ENCODE measurements at regions not wholly inside any gene's neighbourhood (a gene's known extent, or its start where the extent isn't known, plus 50 kb on each side); places are given as distances from the start of the nearest gene placed in this dataset.

DNA sequence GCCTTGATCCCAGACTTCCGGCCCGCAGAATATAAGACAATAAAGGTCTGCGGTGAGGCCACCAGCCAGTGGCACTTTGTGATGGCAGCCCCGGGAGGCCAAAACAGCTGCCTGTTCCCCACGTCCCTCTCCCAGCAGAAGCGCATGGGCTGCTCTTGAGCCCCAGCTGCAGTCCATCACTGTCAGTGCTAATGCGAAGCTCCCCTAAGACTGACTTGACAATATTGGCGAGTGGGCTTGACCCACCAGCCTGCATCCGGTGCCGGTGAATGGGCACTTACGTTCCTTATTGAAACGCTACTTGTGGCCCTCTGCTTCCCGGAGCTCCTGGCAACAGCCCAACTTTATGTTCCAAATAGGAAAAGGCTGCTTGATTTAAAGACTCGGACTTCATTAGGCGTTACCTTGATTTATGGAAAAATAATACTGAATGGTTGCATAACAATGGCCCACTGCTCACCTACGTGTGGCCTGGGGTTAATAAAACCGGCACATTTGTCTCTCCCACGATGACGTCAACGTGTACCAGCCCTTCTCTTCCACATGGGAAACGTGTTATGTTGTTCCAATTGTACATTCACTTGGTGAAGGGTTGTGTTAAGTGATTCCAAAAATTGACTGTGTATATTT, 93.4 kb upstream of the SEPTIN5 start:
- DNase-seq (ENCODE audit: extremely low read depth in 1 of 2, low read depth in 1 of 2) = no peak

DNA sequence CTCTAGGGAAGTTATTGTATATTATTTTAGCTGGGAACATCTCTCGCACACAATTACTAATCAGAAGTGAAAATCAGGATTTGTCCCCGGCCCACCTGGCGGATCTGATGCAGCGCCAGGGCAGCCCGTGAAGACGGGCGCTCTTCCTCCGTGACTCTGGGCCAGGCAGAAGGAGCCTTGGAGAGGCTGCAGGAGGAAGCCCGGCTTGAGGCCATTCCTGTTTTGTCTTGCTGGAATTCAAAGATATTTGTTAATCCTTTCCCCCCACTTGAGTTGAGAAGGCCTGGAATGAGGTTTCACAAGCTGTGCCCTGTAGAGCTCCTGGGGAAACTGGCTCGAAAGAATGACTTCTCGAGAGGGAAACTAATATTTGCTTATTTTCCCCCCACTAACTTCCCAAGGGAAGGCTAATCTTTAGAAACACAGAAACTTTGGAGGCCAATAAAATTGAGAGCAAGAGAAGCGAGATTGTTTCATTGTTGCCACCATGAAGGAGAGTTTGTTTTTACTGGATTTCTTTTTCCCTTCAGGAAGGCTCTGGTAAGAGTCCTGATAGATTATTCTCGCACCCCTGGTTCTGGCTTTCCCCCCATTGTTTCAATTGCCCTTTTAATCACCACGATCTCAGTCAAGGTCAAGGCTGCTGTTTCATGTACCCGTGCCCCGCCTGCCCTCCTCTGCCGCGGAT, 92.8 kb upstream of the SEPTIN5 start:
- no peak for DNase-seq (ENCODE audit: extremely low read depth in 1 of 2, low read depth in 1 of 2)

DNA sequence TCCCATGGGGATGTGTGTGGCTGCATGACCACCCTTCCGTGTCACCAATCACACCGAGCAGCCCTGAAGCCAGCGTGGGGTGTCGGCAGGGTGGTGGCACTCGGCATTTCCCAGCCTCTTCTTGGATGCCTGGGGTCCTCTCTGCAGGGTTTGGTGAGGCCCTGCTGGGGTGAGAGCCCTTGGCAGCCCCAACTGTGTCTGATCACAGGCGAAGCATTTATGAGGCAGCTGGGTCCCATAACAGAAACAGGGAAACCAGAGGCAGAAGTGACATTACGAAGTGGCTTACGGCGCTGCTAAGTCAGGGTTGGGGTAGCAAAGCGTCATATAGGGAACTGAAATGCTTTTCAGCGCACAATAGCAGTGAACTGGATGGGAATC, 92.3 kb upstream of the SEPTIN5 start:
- DNase-seq (ENCODE audit: extremely low read depth in 1 of 2, low read depth in 1 of 2) = no peak

DNA sequence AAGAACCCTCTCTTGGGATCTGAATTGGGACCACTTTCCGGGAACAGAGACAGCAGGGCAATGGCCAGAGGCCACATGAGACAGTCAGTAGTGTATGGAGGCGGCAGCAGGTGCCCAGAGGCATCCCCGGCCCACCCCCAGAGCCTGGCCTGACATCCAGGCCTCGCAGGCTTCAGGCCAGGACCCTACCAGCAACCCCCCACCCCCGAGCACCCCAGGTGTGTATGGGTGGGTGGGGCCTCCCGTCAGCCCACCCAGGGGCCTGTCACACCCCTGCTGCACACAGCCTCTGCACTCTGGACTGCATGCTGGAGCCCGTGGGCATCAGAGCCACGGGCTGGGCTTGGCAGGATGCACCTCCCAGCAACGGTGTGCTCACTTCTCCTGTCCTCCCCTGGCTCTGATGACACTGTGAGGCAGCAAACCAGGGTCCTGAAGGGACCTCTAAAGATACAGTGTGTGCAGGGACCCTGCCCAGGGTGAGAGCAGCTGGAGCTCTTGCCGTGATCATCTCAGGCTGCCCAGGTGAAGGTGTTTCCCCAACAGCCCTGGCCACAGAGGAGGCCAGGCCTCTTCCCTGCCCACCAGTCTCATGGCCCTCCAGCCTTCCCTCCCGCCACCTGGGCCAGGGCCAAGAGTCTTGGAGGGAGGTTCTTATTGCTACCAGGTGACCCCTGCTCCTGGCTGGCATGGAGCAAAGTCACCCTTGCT, 88.8 kb upstream of the SEPTIN5 start:
- no peak for DNase-seq (ENCODE audit: extremely low read depth in 1 of 2, low read depth in 1 of 2)

DNA sequence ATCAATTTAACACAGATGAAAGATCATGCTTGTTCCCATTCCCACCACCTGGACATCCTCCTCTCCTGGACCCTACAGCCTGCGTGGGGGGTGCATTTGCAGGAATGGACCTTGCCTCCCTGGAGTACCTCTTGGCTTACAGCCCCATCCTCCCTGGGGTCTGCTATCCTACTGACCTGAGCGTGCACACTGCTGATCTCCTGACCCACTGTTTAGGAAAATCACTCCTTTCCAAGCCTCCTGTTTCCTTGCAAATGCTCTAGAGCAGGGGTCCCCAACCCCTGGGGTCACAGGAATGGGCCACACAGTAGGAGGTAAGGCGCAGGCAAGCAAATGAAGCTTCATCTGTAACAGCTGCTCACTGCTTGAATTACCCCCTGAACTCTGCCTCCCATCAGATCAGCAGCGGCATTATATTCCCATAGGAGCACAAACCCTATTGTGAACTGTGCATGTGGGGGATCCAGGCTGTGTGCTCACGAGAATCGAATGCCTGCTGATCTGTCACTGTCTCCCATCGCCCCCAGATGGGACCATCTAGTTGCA, 88.2 kb upstream of the SEPTIN5 start:
- no peak for DNase-seq (ENCODE audit: extremely low read depth in 1 of 2, low read depth in 1 of 2)

DNA sequence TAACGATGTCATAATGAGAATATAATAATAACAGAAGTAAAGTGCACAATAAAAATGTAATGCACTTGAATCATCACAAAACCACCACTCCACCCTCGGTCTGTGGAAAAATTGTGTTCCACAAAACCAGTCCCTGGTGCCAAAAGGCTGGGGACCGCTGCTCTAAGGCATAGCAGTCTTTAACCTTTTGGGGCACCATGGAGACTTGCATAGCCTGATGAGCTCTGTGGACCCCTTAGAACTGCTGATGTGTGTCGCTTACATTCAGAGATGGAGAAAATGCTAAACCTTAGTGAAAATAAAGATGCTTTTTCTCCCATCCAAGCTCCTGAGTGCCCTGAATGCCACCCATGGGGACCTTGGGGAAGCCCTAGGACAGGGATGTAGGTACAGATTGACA, 87.6 kb upstream of the SEPTIN5 start:
- DNase-seq (ENCODE audit: extremely low read depth in 1 of 2, low read depth in 1 of 2) = no peak

DNA sequence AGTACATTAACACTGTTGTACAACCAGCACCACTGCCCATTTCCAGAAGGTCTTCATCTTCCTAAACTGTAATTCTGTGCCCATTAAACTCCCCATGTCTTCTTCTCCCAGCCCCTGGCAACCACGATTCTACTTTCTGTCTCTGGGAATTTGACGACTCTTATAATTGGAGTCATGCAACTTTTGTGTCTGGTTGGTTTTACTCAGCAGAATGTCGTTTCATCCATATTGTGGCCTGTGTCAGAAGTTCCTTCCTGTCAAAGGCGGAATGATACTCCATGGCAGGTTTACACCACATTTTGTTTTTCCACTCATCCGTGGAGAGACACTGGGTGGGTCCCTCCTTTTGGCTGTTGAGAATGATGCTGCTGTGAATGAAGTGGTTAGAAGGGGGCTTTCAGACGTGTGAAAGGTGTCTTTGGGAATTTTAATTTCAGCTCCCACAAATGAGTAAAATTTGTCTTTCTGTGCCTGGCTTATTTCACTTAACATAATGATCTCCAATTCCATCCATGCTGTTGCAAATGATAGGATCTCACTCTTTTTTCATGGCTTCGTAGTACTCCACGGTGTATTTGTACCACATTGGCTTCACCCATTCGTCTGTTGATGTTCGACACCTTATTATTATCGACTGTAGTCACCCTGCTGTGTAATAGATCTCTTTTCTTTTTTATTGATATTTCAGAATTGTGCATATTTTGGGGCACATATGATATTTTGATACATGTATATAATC, 86.1 kb upstream of the SEPTIN5 start:
- no peak for DNase-seq (ENCODE audit: extremely low read depth in 1 of 2, low read depth in 1 of 2)

DNA sequence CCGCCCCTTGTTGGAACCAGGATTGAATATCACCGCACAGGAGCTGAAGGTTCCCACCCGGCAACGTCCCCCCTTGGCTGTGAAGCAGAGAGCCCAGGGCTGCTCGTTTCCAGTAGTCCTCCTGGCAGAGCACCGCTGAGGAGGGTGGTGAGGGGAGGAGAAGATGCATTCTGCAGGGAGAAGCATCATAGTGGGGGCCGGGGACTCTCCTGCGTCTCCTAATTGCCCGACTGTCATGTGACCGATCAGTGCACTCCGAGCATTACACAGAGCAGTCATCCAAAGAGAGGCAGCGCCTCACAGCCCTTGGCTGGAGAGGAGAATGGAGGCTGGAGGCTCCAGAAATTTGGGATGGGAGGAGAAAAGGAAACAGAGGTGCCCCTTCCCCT, 85.0 kb upstream of the SEPTIN5 start:
- no peak for DNase-seq (ENCODE audit: extremely low read depth in 1 of 2, low read depth in 1 of 2)

DNA sequence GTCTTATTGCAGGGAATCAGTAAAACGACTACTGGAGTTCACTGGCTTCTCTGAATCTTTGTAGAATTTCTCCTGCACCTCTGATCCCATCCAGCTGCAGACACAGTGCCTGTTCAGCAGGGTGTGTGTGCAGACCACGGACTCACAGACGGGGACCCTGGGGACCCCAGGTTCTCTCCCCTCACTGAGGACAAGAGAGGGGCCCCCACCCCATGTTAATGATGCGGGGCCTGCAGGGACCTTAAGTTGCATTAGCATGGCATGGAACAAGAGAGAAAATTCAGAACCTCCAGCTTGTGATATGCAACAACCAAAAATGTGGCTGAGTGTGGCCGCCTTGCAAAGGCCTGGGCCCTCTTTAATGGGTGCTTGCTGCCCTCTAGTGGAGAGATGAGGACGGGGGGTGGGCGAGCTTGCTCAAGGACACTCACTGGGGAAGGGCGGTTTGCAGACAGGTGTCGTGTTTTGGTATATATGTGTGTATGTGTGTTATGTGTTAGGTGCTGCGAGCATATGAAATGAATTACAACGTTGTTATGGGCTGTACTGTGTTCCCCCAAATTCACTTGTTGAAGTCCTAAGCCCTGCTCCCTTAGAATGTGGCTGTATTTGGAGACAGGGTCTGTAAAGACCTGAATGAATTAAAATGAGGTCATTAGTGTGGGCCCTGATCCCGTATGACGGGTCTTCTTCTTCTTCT, 84.4 kb upstream of the SEPTIN5 start:
- peak; percentile 67 to 73 for DNase-seq (ENCODE audit: extremely low read depth in 1 of 2, low read depth in 1 of 2)

DNA sequence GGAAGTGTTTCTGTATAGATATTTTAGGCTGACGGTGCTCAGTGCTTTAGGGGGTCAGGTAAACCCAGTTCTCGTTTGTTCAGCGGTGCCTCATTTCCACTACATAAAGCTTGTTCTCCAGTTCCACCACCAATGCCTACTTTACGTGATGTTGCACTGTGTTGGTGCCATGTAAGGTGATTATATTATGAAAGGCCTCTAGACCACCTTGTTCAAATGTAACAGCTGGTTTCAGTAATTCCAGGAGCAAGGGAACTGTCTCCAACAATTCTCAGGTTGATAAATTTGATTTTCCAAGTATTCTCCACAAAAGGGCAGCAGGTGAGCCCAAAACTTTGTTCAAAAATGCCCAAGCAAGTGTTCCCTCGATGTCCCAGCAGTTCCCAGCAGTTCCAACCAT, 83.7 kb upstream of the SEPTIN5 start:
- DNase-seq (ENCODE audit: extremely low read depth in 1 of 2, low read depth in 1 of 2) = no peak

DNA sequence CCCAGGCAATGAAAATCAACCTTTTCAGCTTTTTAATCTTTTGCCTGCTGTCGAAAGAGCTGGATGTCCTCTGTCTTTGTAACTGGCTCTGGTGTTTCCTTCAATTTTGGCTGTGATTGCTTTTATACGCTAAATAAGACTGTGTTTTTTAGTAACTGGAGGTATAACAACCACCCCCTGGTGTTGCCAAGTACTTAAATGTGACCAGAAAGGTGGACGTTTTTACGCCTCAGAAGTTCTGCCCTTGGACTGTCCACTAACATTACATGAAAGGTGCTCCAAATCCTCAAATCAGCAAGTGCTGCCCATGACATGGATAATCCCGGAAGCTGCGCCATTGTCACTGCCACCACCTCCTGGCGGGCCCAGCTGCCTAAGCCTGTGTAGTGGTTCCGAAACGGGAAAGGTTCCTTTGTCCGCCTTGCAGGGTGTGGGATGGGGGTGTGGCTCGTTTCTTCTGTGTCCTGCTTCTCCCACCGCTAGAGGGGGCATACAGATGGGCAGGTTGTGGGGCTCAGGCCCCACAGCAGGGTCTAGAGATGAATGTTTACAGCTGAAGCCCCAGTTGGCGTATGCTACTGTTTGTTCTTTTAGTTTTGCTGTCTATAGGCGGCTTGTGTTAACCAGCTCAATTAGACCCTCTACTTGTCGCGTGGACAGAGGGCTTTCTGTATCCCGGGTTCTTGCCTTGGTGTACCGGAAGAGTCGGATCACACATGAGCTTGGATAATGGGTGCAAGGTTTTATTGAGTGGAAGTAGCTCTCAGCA, 82.2 kb upstream of the SEPTIN5 start:
- DNase-seq (ENCODE audit: extremely low read depth in 1 of 2, low read depth in 1 of 2) = no peak

DNA sequence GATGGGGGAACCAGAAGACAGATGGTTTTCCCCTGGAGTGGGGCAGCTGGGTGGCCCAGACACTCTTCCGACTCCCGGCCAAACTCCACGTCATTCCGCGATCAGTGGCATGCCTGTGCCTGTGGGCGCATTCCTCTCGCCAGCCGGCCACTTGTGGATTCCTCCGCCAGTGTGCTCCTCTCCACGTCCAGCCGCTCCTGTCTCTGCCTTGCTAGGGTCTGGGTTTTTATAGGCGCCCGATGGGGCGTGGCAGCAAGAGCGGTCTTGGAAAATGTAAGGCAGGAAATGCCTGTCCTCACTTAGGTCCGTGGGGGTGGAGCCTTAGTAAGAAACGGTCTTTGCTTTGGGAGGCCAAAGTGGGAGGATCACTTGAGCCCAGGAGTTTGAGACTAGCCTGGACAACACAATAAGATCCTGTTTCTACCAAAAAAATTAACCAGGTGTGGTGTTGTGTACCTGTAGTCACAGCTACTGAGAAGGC, 81.6 kb upstream of the SEPTIN5 start:
- no peak for DNase-seq (ENCODE audit: extremely low read depth in 1 of 2, low read depth in 1 of 2)

DNA sequence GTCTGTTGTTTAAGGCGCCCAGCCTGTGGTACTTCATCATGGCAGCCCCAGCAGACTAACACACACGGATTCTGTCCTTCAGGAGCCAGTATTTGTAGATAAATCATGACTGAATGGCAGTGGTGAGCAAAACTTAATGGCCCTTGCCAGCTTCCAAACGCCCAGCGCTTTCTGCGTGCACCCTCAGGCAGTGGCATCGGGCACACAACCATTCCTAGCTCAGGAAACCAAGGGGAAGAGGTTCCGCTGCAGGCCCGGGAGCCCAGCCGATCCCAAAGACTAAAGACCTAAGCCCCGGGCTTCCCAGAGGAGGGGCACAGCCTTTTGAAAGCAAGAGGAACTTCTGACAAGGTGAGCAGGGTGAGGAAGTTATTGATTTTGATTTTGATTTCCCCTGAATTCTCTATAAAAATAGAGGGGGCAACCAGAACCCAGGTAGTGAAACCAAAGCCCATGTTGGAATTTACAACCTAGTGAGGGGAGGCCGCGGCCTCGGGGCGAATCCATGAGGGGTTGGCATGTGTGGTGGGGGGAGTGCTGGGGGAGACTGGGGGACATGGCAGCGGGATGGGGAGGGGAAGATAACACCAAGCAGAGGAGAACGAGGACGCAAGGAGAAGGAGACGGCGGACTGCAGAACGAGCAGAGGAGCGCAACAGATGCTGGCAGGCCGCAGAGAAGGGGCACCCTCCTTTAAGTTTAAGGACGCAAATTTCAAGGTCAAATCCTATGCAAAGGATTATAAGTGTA, 79.9 kb upstream of the SEPTIN5 start:
- DNase-seq (ENCODE audit: extremely low read depth in 1 of 2, low read depth in 1 of 2) = no peak

DNA sequence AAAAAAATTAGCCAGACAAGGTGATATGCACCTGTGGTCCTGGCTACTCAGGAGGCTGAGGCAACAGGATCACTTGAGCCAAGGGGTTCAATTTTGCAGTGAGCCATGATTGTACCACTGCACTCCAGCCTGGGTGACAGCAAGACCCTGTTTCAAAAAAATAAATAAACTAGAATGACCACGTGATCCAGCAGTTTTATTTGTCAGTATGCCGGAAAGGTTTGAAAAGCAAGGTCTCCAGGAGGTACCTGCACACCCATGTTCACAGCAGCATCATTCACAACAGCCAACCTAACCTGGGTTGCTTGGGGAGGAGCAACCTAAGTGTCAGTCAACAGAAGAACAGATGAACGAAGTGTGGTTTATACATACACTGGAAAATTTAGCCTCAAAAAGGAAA, 78.7 kb upstream of the SEPTIN5 start:
- no peak for DNase-seq (ENCODE audit: extremely low read depth in 1 of 2, low read depth in 1 of 2)

DNA sequence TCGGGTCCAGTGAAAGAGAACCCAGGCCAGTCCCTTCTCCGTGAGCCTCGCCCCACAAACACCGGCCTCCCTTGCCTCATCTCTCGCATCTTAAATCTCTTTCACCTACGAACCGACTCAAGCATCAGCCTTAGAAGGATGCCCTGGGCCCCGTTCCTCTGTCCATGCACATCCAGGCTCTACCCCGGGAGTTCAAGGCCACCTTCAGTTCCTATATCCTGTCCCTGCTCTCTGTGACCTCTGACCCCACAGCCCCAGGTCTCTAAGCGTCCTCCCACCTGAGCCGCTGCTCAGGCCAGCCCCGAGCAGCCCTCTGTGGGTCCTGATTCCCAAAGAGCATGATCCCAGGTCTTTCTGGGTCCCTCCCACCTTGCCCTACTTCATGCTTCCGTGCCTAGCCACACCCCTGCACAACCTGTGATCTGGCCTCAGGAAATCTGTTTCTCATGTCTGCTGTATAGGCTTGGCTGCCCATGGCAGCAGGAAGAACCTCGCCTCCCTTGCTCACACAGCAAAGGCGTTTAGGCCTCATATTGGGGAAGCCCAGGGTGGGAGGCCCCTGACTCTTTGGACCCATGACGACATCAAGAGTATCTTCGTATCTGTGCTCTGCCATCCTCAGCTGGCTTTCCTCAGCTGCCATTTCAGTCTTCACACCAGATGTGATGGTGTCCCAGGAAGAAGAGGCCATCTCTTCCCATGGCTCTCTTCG, 77.5 kb upstream of the SEPTIN5 start:
- DNase-seq (ENCODE audit: extremely low read depth in 1 of 2, low read depth in 1 of 2) = no peak

DNA sequence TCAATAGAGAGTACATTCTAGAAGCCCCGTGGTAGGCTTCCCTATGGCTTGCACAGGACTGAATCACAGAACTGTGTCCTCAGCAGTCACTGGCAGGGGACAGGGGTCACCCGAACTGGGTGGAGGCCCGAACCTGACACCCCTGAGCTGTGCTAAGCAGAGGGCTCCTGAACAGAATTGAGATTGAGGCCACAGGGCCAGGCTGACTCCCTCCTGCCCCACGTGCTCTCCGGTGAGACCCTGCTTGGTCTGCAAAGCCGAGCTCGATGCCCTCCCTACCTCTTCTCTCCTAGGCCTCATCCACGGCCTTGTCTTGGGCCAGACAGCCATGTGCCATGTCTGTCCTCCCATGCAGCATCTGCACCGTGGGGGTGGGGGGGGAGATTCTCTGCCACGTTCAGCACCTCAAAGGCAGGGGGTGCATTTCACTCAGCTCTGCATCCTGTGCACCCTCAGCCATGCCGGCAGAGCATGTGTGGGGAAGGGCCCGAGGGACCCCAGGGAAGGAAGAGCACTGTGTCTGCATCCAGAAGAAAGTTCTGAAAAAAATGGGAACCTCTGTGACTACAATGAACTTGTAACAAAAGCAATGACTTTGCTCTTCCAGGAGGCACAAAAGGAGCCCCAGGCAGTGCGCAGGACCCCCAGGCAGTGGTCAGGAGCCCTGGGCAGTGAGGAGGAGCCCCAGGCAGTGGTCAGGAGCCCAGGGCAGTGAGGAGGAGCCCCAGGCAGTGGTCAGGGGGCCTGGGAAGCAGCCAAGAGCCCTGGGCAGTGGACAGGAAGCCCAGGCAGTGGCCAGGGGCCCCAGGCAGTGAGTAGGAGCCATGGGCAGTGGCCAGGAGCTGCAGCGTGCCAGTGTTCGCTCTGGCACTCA, 76.7 kb upstream of the SEPTIN5 start:
- DNase-seq (ENCODE audit: extremely low read depth in 1 of 2, low read depth in 1 of 2) = no peak

DNA sequence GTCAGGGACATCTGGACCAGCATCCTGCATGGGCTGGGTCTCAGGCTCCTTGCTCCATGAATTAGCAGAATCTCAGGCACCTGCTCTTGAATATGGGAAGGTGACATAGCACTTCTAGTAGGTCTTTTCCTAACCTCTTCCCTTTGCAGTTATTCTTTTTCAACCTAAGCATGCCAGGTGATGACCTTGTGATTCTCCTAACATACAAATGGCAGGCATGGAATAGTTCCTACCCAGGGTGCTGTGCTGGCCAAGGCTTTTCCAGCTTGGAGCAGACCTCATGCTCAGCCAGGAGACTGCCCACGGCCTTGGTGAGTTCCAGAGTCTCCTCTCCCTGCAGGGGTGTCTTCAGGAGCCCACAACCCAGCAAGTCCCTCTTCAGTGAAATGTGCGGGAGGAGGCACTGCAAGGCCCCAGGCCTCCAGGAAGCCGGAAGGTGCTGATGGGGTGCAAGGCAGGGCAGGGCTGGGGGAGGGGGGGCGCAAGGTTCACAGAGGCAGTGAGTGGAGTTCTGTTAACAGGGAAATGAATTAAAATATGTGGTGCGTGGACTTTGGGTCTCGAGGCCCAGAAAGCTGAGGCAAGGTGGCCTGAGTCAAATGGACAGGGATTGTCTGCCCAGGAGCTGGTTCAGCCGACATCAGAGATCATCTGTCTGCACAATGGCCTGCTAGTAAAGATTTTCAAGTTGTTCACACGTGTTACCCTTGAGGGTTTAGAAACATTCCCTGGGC, 75.9 kb upstream of the SEPTIN5 start:
- DNase-seq (ENCODE audit: extremely low read depth in 1 of 2, low read depth in 1 of 2) = no peak

Data from activated CD8-positive, alpha-beta memory T cell treated with anti-CD3 and anti-CD28 coated beads for 1 hour (primary cell).